Right renal pelvis (tissue), 4 donors: ENCODE measurements at regions not wholly inside any gene's neighbourhood (a gene's known extent, or its start where the extent isn't known, plus 50 kb on each side); places are given as distances from the start of the nearest gene placed in this dataset.

Source experiments
- DNase-seq, 4 donors: peaks; one replicate each; pipeline ENCODE4 v3.0.0-alpha.2; 2013; ENCODE audit warnings: low read depth in 4 of 4, low spot score in 3 of 4, missing footprints in 1 of 4

DNA sequence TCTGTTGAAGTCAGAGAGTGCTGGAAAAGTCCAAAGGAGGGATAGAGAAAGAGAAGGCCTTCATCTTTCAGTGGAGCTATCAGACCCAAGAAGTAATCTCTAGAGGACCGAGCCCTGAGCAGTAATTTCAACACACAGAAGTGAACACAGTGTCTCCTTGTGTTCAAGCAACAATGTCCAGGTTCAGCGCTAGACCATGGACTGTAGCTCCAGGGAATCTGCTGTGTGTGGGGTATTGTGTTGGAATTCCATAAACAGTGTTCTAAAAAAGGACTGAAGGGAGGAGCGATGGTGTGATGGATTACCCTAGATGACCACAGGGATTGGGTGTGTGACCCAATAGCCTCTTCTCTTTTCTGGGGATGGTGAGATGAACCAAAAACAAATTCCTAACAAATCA lies 165.9 kb downstream of the BLID start:
- no peak for DNase-seq

- DNase-seq: no peak
Observed at GRCh38 chr11:121946514-121946913, 169.5 kb downstream of the BLID start.

GRCh38 chr11:121944556-121945230 lies 171.3 kb downstream of the BLID start:
- DNase-seq: no peak

GRCh38 chr11:121938076-121938475 lies 177.9 kb downstream of the BLID start:
- DNase-seq: no peak

DNA sequence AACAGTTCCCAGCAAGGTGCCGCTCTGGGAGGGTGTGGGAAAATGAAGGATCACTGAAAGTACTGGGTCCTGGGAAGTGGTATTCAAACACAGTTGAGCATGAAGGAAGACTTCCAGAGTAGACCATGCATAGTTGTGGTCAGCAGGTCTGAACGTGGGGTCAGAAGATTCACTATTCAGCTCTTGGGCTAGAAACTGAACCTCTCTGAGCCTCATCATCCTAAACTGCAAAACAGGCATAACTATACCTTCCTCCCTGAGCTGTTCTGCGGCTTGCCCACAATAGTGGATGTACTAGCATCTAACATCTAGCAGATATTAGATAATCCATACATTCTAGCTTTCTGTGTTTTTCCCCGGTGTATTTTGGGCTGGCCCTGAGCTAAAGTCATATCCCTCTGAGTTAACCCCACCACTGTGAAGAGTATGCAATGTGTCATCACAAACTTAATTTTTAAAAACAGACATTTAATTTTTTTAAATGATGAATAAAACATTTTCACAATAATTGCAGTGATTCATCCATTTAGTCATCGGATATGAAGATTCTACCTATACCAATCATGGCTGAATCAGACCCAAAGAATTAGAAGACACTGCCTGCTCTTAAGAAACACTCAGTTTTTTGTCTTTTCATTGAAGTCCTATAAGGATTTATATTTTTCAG lies 179.1 kb downstream of the BLID start:
- DNase-seq: no peak

- DNase-seq: no peak
Observed at GRCh38 chr11:121936370-121936769, 179.6 kb downstream of the BLID start.

- DNase-seq: no peak
Observed at GRCh38 chr11:121933694-121934093, 182.3 kb downstream of the BLID start.

- DNase-seq: no peak
Observed at GRCh38 chr11:121933294-121933693, 182.7 kb downstream of the BLID start.

GRCh38 chr11:121932646-121933185 lies 183.3 kb downstream of the BLID start:
- no peak for DNase-seq

DNA sequence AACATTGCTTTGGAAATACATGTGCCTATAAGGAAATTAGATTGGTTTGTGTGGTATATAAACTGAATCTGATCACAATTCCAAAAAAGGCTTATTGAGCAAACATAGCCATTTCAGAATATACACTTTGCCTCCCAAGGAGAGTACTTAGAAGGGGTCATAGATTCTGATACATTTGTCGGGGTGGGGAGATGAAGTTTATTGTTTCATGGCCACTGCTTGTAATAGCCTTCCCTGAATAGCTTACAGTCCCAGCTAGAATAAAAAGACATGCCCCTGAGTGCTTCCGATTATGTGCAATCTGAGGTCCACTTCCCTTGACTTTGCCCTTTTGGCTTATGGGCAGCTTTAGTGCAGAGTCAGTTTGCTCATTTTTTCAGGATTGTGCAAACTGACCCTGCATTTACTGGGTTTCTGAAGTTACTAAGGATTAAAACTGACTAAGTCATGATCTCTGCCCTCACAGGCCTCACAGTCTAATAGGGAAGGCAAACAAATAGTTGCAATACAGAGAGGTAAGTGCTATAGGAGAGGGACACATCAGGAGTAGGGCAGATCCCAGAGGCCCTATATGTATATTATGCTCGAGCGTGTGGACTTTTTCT lies 184.2 kb downstream of the BLID start:
- no peak for DNase-seq

DNA sequence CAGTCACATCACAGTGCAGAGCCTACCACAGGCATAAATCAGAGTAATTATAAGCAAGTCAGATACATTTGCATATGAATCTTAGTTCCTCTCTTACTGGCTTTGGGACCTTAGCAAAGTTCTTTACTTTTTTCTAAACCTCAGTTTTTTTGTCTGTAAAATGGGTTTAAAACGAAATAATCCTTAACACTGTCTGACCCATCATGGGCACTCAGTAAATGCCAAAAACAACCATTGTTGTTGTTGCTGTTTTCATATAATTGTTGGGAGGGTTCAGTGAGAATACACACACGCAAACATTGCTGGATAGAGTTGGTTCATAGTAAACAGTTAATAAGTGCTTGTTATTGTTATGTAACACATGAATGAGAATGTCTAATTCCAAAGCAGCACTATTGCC lies 184.9 kb downstream of the BLID start:
- no peak for DNase-seq

GRCh38 chr11:121930004-121930965 lies 185.7 kb downstream of the BLID start:
- peak; percentile 57 to 84 (median 68) for DNase-seq

GRCh38 chr11:121929581-121929980 lies 186.4 kb downstream of the BLID start:
- peak; percentile 39 to 64 (median 50) for DNase-seq

- peak; percentile 22 to 38 (median 37) for DNase-seq
Observed at GRCh38 chr11:121928597-121929580, 187.1 kb downstream of the BLID start.

GRCh38 chr11:121927789-121928188 lies 188.2 kb downstream of the BLID start:
- DNase-seq: no peak

DNA sequence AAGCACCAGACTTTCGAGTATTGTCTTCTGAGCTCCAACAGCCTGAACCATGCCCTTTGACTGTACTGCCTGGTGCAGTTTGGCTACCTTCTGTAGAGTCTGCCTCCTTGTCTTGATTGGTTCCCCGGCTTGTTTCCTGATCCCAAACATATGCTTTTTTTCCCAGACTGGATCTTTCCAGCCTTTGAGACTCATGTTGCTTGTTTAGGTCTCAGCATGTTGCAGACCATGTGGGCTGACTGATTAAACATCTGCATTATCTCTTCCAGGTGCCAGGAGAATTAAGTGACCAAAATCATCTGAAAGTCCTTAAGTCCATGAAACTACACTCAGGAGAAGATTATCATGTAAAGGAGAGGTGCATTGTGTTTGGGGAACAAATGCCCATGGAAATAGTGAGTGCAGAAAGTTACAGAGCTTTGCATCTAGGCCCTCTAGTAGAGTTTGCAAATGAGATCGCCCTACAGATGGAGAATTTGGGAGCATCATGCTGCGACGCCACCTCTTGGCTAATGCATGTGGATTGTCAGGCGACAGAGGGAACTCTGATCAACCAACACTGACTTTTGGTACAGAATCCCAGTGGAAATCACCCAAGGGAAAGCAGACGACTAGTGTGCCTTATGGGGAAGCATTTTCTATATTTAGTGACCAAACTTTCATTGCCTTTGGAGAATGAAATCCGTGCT lies 188.8 kb downstream of the BLID start:
- DNase-seq: no peak

DNA sequence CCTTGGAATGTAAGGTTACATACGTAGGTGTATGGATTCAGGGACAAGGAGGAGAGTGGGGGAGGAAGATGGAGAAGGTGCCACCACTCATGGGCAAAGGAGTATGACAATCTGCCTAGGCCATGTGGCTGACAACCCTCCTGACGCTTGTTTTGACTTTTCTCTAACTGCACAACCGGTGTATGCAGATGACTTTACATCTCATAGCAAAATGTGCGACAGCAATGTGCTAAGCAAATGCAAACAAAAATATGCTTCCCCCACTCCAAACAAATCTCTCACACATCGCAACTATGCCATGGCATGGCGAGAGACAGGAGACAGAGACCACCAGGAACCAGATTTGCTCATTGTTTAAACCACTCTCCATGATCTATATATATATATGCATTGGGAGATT lies 191.8 kb downstream of the BLID start:
- DNase-seq: no peak

GRCh38 chr11:121917482-121917881 lies 198.5 kb downstream of the BLID start:
- no peak for DNase-seq
